T-helper 2 cell treated with Interferon-gamma antibody and Interleukin-4, amounts not matched to agents 5 μg/mL and 100 μg/mL, for 36 hours (primary cell): ENCODE measurements at regions not wholly inside any gene's neighbourhood (a gene's known extent, or its start where the extent isn't known, plus 50 kb on each side); places are given as distances from the start of the nearest gene placed in this dataset.

Experiments
- DNase-seq: peaks from one replicate; pipeline ENCODE4 v3.0.0; 2021; ENCODE audit warnings: low spot score
- H3K27ac Mint-ChIP-seq: one replicate; pipeline ENCODE4 v1.8.0; 2021; ENCODE audit warnings: mild to moderate bottlenecking, mixed read lengths
- H3K27me3 Mint-ChIP-seq: one replicate; pipeline ENCODE4 v1.8.0; 2021; ENCODE audit warnings: low read depth, mixed read lengths
- H3K36me3 Mint-ChIP-seq: one replicate; pipeline ENCODE4 v1.8.0; 2021; ENCODE audit warnings: low read depth, mixed read lengths
- H3K4me1 Mint-ChIP-seq: one replicate; pipeline ENCODE4 v1.8.0; 2021; ENCODE audit warnings: low read depth, mixed read lengths
- H3K4me3 Mint-ChIP-seq: one replicate; pipeline ENCODE4 v1.8.0; 2022; ENCODE audit warnings: mild to moderate bottlenecking, moderate library complexity, mixed read lengths
- H3K9me3 Mint-ChIP-seq: one replicate; pipeline ENCODE4 v1.8.0; 2021; ENCODE audit warnings: mixed read lengths

GRCh38 chr15:39140060-39140604 is 440.7 kb upstream of the THBS1 start:
- Mint-ChIP-seq H3K27me3 (no peaks in the 10 kb centered on the region), H3K36me3 (peaks cover 2% of the 10 kb centered on the region), H3K4me3 (no peak overlapping the region), H3K4me1 (peaks cover 26% of the 10 kb centered on the region), H3K9me3 (no peaks in the 10 kb centered on the region), H3K27ac (no peak overlapping the region)
- peak; percentile 41 for DNase-seq

GRCh38 chr15:39142500-39142899 is 438.4 kb upstream of the THBS1 start:
- Mint-ChIP-seq H3K36me3 (peaks cover 2% of the 10 kb centered on the region), H3K4me3 (no peak overlapping the region), H3K4me1 (peaks cover 34% of the 10 kb centered on the region), H3K27ac (no peak overlapping the region), H3K27me3 (no peaks in the 10 kb centered on the region), H3K9me3 (no peaks in the 10 kb centered on the region)
- DNase-seq, result peak; percentile 25

GRCh38 chr15:39143479-39143878 is 437.4 kb upstream of the THBS1 start:
- Mint-ChIP-seq H3K9me3 (no peaks in the 10 kb centered on the region), H3K27me3 (no peaks in the 10 kb centered on the region), H3K27ac (no peak overlapping the region), H3K36me3 (peaks cover 2% of the 10 kb centered on the region), H3K4me3 (no peak overlapping the region), H3K4me1 (peaks cover 34% of the 10 kb centered on the region)
- DNase-seq, result no peak

- peaks cover 32% of the 10 kb centered on the region for H3K4me1 Mint-ChIP-seq
- H3K4me3 Mint-ChIP-seq, result no peak overlapping the region
- H3K27me3 Mint-ChIP-seq, result peaks cover 1% of the 10 kb centered on the region
- peaks cover 2% of the 10 kb centered on the region for H3K36me3 Mint-ChIP-seq
- H3K9me3 Mint-ChIP-seq, result no peaks in the 10 kb centered on the region
- peak overlapping the region; percentile 55 for H3K27ac Mint-ChIP-seq
- DNase-seq, result no peak
These were observed 436.8 kb upstream of the THBS1 start for GRCh38 chr15:39144051-39144450.

DNA sequence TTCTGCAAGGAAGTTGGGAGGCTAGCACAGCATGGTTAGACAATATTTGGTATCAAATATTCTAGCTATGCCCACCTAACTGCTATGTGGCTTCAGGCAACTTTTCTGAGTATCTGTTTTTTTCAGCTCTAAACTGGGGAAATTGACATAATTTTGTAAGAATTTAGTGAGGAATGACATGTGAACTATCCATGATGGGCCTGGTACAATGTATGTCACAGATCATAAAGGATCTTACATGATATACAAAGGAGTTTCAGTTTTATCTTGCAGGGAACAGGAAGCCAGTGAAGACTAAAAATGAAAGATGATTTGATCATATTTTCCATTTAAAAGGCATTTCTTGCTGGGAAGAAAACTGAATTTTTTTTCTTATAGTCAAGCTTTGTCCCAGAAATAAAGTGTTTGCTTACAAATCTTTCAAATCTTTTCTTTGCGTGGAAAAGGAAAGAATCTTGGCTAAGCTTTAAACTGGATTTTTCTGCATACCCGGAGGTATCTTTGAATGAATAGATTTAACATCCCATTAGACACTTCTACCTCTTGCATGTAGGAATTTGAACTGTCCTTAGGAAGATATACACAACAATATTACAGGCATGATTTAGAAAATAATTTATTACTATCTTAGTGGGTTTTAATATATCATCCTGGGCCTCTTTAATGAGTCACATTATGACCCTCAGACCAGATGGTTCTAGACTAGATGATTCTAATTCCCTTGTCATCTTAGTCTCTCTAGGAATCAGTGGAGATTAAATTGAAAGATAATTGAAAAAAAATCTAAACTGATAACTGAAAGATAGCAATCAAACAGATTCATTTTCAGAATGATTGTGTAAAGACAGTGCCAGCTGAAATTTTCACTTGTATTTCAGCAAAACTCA is 436.0 kb upstream of the THBS1 start:
- Mint-ChIP-seq H3K4me3 (no peak overlapping the region), H3K27me3 (peaks cover 2% of the 10 kb centered on the region), H3K4me1 (peaks cover 32% of the 10 kb centered on the region), H3K27ac (peak overlapping the region; percentile 55), H3K9me3 (no peaks in the 10 kb centered on the region), H3K36me3 (peaks cover 2% of the 10 kb centered on the region)
- no peak for DNase-seq

DNA sequence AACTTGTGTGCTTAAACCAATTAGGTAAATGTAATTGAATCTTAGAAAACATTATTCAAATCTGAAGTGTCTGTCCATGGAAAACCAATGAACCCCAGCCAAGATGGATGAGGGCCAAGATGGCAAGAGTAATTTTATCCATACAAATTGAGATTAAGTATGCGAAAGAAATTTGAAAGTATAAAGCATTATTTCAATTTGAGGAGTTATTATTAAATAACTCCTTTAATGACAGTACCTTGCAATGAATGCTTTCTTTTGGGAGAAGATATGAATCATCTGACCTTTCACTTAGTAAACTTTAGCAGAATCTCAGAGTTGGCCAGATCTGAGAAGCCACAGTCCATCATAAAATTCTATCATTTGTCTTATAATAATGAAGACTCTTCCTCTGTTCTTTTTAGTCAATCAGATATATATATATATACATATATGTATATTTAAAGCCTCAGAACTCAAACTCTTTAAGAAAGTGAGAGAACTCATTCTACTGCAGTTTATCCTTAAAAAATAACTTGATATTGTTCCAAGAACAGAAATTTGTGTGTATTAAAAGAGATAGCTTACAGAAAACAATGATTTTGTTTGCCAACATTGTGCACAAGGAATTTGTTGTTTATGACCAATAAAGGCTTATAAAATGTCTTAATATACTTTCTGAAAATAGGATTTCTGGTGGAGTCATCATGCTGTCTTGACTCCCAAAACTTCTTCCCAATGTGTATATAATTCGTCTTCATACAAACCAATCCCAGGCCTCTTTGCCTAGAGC is 434.8 kb upstream of the THBS1 start:
- Mint-ChIP-seq H3K9me3 (no peaks in the 10 kb centered on the region), H3K4me1 (peaks cover 27% of the 10 kb centered on the region), H3K27ac (no peak overlapping the region), H3K4me3 (no peak overlapping the region), H3K27me3 (peaks cover 2% of the 10 kb centered on the region), H3K36me3 (peaks cover 2% of the 10 kb centered on the region)
- no peak for DNase-seq

GRCh38 chr15:39149636-39150150 is 431.2 kb upstream of the THBS1 start:
- peaks cover 9% of the 10 kb centered on the region for H3K27me3 Mint-ChIP-seq
- H3K4me3 Mint-ChIP-seq, result no peak overlapping the region
- DNase-seq, result no peak
- H3K36me3 Mint-ChIP-seq, result no peaks in the 10 kb centered on the region
- H3K27ac Mint-ChIP-seq, result no peak overlapping the region
- H3K9me3 Mint-ChIP-seq, result no peaks in the 10 kb centered on the region
- peaks cover 12% of the 10 kb centered on the region for H3K4me1 Mint-ChIP-seq

DNA sequence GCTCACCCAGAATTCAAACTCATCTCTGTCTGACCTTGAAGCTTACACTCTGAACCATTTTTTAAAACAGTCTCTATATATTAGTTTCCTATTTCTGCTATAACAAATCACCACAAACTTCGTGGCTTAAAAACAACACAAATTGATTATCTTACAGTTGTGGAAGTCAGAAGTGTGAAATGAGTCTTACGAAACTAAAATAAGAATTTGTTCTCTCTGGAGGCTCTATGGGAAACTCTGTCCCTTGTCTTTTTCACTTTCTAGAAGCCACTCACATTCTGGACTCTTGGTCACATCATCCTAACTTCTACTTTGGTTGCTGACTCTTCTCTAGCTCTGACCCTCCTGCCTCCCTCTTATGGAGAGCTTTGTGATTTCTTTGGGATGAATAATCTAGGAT is 429.3 kb upstream of the THBS1 start:
- no peaks in the 10 kb centered on the region for H3K4me1 Mint-ChIP-seq
- H3K27ac Mint-ChIP-seq, result no peak overlapping the region
- DNase-seq, result no peak

GRCh38 chr15:39153058-39153714 is 427.7 kb upstream of the THBS1 start:
- H3K4me1 Mint-ChIP-seq, result no peaks in the 10 kb centered on the region

More for the DNA sequence above, 429.3 kb upstream of the THBS1 start:
- Mint-ChIP-seq H3K4me3 (no peak overlapping the region), H3K36me3 (no peaks in the 10 kb centered on the region), H3K9me3 (no peaks in the 10 kb centered on the region), H3K27me3 (peaks cover 10% of the 10 kb centered on the region)

DNA sequence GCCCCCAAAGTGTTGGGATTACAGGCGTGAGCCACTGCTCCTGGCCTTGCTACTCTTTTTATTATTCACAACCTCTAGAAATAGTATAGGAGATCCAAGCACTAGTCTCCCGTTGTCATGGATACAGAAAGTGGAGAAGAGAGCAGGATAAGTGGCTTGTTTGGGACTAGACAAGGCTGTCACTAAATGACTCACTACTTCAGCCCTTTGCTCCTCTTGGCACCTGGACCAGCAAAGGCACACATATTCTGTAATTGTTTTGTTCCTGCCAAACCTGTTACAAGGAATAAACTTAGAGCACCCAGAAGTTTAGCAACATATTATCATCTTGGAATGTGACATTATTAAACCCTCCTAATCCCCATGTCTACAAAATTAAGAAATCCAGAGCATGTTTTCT is 427.2 kb upstream of the THBS1 start:
- no peak for DNase-seq
- peaks cover 15% of the 10 kb centered on the region for H3K27me3 Mint-ChIP-seq
- no peak overlapping the region for H3K27ac Mint-ChIP-seq
- no peaks in the 10 kb centered on the region for H3K4me1 Mint-ChIP-seq
- H3K9me3 Mint-ChIP-seq, result no peaks in the 10 kb centered on the region
- H3K36me3 Mint-ChIP-seq, result no peaks in the 10 kb centered on the region
- no peak overlapping the region for H3K4me3 Mint-ChIP-seq

More at GRCh38 chr15:39153058-39153714, 427.7 kb upstream of the THBS1 start:
- Mint-ChIP-seq H3K27ac (no peak overlapping the region), H3K4me3 (no peak overlapping the region), H3K27me3 (peaks cover 12% of the 10 kb centered on the region), H3K36me3 (no peaks in the 10 kb centered on the region), H3K9me3 (no peaks in the 10 kb centered on the region)
- no peak for DNase-seq

DNA sequence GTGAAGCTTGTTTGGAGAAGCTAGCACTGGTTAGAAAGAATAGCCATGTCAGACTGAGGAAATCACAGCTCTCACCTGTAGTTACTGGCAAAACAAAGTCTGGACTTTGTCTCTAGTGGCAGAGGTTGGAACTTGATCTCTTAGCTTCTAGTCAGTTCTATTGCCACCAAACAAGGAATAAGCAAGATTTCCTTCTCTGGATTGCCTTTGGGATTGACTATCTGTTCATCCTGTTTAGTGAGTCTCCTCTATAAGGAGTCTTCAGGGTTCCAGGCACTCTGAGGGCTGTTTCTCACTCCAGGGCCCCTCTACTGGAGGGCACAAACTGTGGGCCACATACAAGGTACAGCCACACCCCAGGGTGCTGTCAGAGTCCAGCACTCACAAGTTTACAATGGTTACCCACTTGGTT is 426.6 kb upstream of the THBS1 start:
- Mint-ChIP-seq H3K4me1 (no peaks in the 10 kb centered on the region), H3K9me3 (no peaks in the 10 kb centered on the region), H3K27me3 (peaks cover 13% of the 10 kb centered on the region), H3K36me3 (no peaks in the 10 kb centered on the region), H3K27ac (no peak overlapping the region), H3K4me3 (no peak overlapping the region)
- DNase-seq, result no peak

DNA sequence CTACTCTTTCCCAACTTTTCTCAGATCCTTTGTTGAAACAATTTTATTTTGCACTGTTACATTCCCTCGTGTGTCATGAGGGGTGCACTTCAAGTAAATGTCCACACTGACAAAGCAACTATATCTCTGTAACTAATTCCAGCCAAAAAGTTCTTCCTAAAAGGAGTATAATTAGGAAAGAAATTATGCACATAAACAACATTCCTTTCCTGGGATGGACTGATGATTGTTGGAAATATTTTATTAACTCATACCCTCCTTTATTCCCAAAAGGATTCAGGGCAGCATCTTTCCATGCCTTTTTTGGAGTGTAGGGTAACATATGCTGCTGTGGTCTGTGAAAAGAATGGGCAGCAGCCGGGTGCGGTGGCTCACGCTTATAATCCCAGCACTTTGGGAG is 426.1 kb upstream of the THBS1 start:
- Mint-ChIP-seq H3K27ac (no peak overlapping the region), H3K4me3 (no peak overlapping the region)

DNA sequence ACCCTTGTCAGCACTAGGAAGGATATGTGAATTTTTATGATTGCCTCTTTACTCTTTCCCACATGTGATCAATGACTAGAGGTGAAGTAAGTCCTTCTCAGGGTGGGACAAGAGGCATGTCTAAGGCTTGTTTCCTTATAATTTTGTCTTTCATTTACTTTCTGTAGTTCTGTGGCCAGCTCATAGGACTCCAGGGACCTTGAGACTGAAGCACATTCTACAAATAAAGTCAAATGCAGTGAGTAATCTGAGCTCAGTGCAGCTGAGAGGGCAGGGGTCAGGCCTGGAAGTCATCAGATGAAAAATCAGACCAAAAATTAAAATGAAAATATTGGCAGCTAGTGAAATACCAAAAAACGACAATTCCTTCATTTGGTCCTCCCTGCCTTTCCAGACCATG is 424.7 kb upstream of the THBS1 start:
- Mint-ChIP-seq H3K4me3 (no peak overlapping the region), H3K27ac (no peak overlapping the region), H3K9me3 (no peaks in the 10 kb centered on the region), H3K4me1 (no peaks in the 10 kb centered on the region), H3K27me3 (peaks cover 15% of the 10 kb centered on the region), H3K36me3 (no peaks in the 10 kb centered on the region)
- DNase-seq, result no peak

More for the DNA sequence above, 426.1 kb upstream of the THBS1 start:
- H3K27me3 Mint-ChIP-seq, result peaks cover 13% of the 10 kb centered on the region
- no peaks in the 10 kb centered on the region for H3K9me3 Mint-ChIP-seq
- no peaks in the 10 kb centered on the region for H3K36me3 Mint-ChIP-seq
- no peaks in the 10 kb centered on the region for H3K4me1 Mint-ChIP-seq
- no peak for DNase-seq
